SK-N-MC (cell line): ENCODE measurements at regions not wholly inside any gene's neighbourhood (a gene's known extent, or its start where the extent isn't known, plus 50 kb on each side); places are given as distances from the start of the nearest gene placed in this dataset.

Experiments
- EZH2 ChIP-seq: fragments of 200-600 bp; sonication (generic); IDR thresholded peaks from one replicate; pipeline ENCODE4 v1.6.1; 2017; ENCODE audit warnings: antibody characterized with exemption
- FOXP2 ChIP-seq: optimal IDR thresholded peaks from 2 replicates; pipeline ENCODE3; 2011; ENCODE audit warnings: mild to moderate bottlenecking, moderate library complexity; ENCODE audit not compliant: insufficient read depth; ENCODE audit errors: extremely low read length, control extremely low read depth
- POLR2AphosphoS5 ChIP-seq: IDR thresholded peaks from 2 replicates; pipeline ENCODE4 v1.6.1; 2012; ENCODE audit warnings: mild to moderate bottlenecking, low read depth, low read length, borderline replicate concordance

GRCh38 chr20:40192081-40192480, 497.0 kb downstream of the MAFB start:
- no peak for TF ChIP-seq EZH2
- TF ChIP-seq POLR2AphosphoS5: no peak
- no peak for TF ChIP-seq FOXP2
